ENCODE measurements at regions not wholly inside any gene's neighbourhood (a gene's known extent, or its start where the extent isn't known, plus 50 kb on each side); places are given as distances from the start of the nearest gene placed in this dataset.

GRCh38 chr12:47303995-47304560, 224.3 kb upstream of the AMIGO2 start:
- no peak for DNase-seq

GRCh38 chr12:47303207-47303606, 223.4 kb upstream of the AMIGO2 start:
- no peak for DNase-seq

GRCh38 chr12:47302111-47302671, 222.4 kb upstream of the AMIGO2 start:
- DNase-seq, result no peak

- no peak for DNase-seq
Observed at GRCh38 chr12:47299586-47299985, 219.8 kb upstream of the AMIGO2 start.

- DNase-seq, result no peak
Observed at GRCh38 chr12:47297993-47298392, 218.2 kb upstream of the AMIGO2 start.

- DNase-seq, result no peak
Observed at GRCh38 chr12:47296828-47297227, 217.1 kb upstream of the AMIGO2 start.

GRCh38 chr12:47293406-47293805, 213.6 kb upstream of the AMIGO2 start:
- DNase-seq, result no peak

GRCh38 chr12:47286676-47287075, 206.9 kb upstream of the AMIGO2 start:
- DNase-seq, result no peak
